Natural killer cell (primary cell): ENCODE measurements at regions not wholly inside any gene's neighbourhood (a gene's known extent, or its start where the extent isn't known, plus 50 kb on each side); places are given as distances from the start of the nearest gene placed in this dataset.
"Not testable (repeated sequence)": the region's sequence is repeated elsewhere in the genome, so short reads cannot be mapped to it uniquely, and the experiment has no call there.

Experiments used
- ATAC-seq, 3 donors: fragments of 150-1000 bp in 2 of 3; fragments of 200-7000 bp in 1 of 3; cut with Tn5 transposase; 1 replicate in 1 of 3; 2 replicates in 2 of 3; pipeline ENCODE4 v1.10.0; 2021; ENCODE audit warnings: mild to moderate bottlenecking in 2 of 3, moderate library complexity in 2 of 3
- DNase-seq, 2 donors: peaks; one replicate each; pipeline versions ENCODE4 v3.0.0 to v3.0.0-alpha.2; 2013 to 2021; ENCODE audit warnings: mixed read lengths in 1 of 2
- H3K27ac ChIP-seq: one replicate; pipeline ENCODE4 v1.5.1; 2013; ENCODE audit warnings: mild to moderate bottlenecking, low read length
- H3K27me3 ChIP-seq: one replicate; pipeline ENCODE4 v1.6.1; 2013; ENCODE audit warnings: low read length; ENCODE audit not compliant: control insufficient read depth, insufficient read depth
- H3K36me3 ChIP-seq: one replicate; pipeline ENCODE4 v1.6.1; 2013; ENCODE audit warnings: low read length; ENCODE audit not compliant: control insufficient read depth, insufficient read depth
- H3K4me1 ChIP-seq: one replicate; pipeline ENCODE4 v1.6.1; 2013; ENCODE audit warnings: low read length; ENCODE audit not compliant: control insufficient read depth, insufficient read depth
- H3K4me3 ChIP-seq: one replicate; pipeline ENCODE4 v1.5.1; 2013; ENCODE audit warnings: low read length
- H3K9me3 ChIP-seq: one replicate; pipeline ENCODE4 v1.6.1; 2013; ENCODE audit warnings: low read length; ENCODE audit not compliant: control insufficient read depth, insufficient read depth
- H3K27ac Mint-ChIP-seq, 2 donors: one replicate each; pipeline ENCODE4 v1.8.0; 2022; ENCODE audit warnings: mild to moderate bottlenecking in 2 of 2, mixed read lengths in 2 of 2, moderate library complexity in 1 of 2
- H3K27me3 Mint-ChIP-seq, 2 donors: one replicate each; pipeline ENCODE4 v1.8.0; 2022; ENCODE audit warnings: low read depth in 2 of 2, mixed read lengths in 2 of 2
- H3K36me3 Mint-ChIP-seq: one replicate; pipeline ENCODE4 v1.8.0; 2022; ENCODE audit warnings: mixed read lengths
- H3K4me1 Mint-ChIP-seq, 2 donors: one replicate each; pipeline ENCODE4 v1.8.0; 2022; ENCODE audit warnings: mixed read lengths in 2 of 2
- H3K4me3 Mint-ChIP-seq: one replicate; pipeline ENCODE4 v1.8.0; 2022; ENCODE audit warnings: mild to moderate bottlenecking, moderate library complexity, mixed read lengths
- H3K9me3 Mint-ChIP-seq, 2 donors: one replicate each; pipeline ENCODE4 v1.8.0; 2022; ENCODE audit warnings: mixed read lengths in 2 of 2
- WGBS: methylation state at CpG from one replicate; pipeline ENCODE4 v1.1.7; 2013; ENCODE audit warnings: missing lambda C conversion rate; ENCODE audit not compliant: insufficient coverage; 5-methylcytosine and 5-hydroxymethylcytosine counted together
- intact Hi-C: fragments of 100-400 bp; cut with micrococcal nuclease; formaldehyde crosslinking; loops from one replicate; pipeline ENCODE4 v1.14.2; 2022
- TF ChIP-seq, protein P1 (sequence below): fragments of 200-600 bp; IDR thresholded peaks from one replicate; pipeline ENCODE4 v1.8.0; 2022; ENCODE audit warnings: antibody characterized with exemption

DNA sequence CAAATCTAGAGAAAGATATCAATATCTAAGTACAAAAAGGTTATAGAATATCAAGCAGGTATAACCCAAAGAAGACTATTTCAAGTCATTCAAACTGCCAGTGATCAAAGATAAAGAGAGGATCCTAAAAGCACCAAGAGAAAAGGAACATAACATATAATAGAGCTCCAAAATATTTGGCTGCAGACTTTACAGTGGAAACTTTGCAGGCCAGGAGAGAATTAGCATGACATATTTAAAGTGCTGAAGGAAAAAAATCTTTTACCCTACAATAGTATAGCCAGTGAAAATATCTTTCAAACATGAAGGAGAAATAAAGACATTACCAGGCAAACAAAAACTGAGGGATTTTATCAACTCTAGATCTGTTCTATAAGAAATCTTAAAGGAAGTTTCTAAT, 254.3 kb upstream of the ARHGEF26 start:
- Mint-ChIP-seq H3K4me3 (no peak overlapping the region), H3K27me3 (no peaks in the 10 kb centered on the region), H3K9me3 (peaks cover 2 to 6% of the 10 kb centered on the region in 2 donors), H3K36me3 (no peaks in the 10 kb centered on the region), H3K27ac (no peak overlapping the region), H3K4me1 (no peaks in the 10 kb centered on the region)
- no peaks in the 10 kb centered on the region for H3K4me1 ChIP-seq
- intact Hi-C loops = no loop called here
- H3K27me3 ChIP-seq = no peaks in the 10 kb centered on the region
- H3K9me3 ChIP-seq = no peaks in the 10 kb centered on the region
- no peak overlapping the region for H3K4me3 ChIP-seq
- H3K36me3 ChIP-seq = no peaks in the 10 kb centered on the region
- ATAC-seq (no peak), DNase-seq (no peak)
- TF ChIP-seq, protein P1, sequence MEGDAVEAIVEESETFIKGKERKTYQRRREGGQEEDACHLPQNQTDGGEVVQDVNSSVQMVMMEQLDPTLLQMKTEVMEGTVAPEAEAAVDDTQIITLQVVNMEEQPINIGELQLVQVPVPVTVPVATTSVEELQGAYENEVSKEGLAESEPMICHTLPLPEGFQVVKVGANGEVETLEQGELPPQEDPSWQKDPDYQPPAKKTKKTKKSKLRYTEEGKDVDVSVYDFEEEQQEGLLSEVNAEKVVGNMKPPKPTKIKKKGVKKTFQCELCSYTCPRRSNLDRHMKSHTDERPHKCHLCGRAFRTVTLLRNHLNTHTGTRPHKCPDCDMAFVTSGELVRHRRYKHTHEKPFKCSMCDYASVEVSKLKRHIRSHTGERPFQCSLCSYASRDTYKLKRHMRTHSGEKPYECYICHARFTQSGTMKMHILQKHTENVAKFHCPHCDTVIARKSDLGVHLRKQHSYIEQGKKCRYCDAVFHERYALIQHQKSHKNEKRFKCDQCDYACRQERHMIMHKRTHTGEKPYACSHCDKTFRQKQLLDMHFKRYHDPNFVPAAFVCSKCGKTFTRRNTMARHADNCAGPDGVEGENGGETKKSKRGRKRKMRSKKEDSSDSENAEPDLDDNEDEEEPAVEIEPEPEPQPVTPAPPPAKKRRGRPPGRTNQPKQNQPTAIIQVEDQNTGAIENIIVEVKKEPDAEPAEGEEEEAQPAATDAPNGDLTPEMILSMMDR = no peak
- no peak overlapping the region for H3K27ac ChIP-seq

DNA sequence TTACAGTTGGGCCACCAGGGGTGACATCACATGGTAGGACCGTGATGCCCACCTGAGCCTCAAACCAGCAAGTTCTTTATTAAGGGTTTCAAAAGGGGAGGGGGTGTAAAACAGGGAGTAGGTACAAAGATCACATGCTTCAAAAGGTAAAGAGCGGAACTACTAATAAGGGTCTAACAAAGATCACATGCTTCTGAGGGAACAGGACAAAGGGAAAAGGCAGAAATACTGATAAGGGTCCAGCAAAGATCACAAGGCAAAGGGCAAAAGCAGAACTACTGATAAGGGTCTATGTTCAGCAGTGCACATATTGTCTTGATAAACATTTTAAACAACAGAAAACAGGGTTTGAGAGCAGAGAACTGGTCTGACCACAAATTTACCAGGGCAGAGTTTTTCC, 246.8 kb upstream of the ARHGEF26 start:
- ATAC-seq, H3K4me1 Mint-ChIP-seq, DNase-seq, H3K27ac Mint-ChIP-seq, H3K27me3 ChIP-seq, H3K9me3 ChIP-seq, H3K4me1 ChIP-seq, H3K4me3 Mint-ChIP-seq, intact Hi-C loops, H3K27ac ChIP-seq, H3K36me3 Mint-ChIP-seq, H3K4me3 ChIP-seq, H3K36me3 ChIP-seq, H3K27me3 Mint-ChIP-seq: not testable (repeated sequence)
- 96% methylated on average over 2 of the region's 2 CpGs for WGBS
- H3K9me3 Mint-ChIP-seq = peaks cover 12% of the 10 kb centered on the region in 2 donors

- ATAC-seq (no peak), DNase-seq (no peak)
- Mint-ChIP-seq H3K27ac (no peak overlapping the region), H3K36me3 (no peaks in the 10 kb centered on the region), H3K27me3 (no peaks in the 10 kb centered on the region), H3K4me1 (no peaks in the 10 kb centered on the region), H3K9me3 (peaks cover 0 to 2% of the 10 kb centered on the region in 2 donors), H3K4me3 (no peak overlapping the region)
- intact Hi-C loops = no loop called here
- Histone ChIP-seq H3K4me3 (no peak overlapping the region), H3K36me3 (no peaks in the 10 kb centered on the region), H3K4me1 (no peaks in the 10 kb centered on the region), H3K27ac (no peak overlapping the region), H3K9me3 (no peaks in the 10 kb centered on the region), H3K27me3 (no peaks in the 10 kb centered on the region)
- WGBS = 55% methylated on average over 1 of the region's 2 CpGs
- TF ChIP-seq, protein P1 = no peak
These were observed 240.7 kb upstream of the ARHGEF26 start for GRCh38 chr3:153880493-153880892.

DNA sequence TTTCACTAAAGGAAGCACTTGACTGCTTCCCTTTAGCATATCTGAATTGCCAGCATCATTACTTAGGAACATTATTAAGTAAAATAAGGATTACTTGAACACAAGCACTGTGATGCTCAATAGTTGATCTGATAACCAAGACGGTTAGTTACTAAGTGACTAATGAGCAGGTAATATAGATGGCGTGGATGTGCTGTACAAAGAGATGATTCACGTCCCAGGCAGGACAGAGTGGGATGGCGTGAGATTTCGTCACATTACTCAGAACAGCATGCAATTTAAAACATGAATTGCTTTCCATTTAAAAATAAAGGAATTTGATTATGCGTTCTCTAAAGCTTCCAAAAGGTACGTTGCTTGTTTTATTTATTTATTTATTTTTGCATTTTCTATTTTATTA, 240.0 kb upstream of the ARHGEF26 start:
- DNase-seq = no peak
- no peaks in the 10 kb centered on the region for H3K4me1 Mint-ChIP-seq
- H3K9me3 ChIP-seq = no peaks in the 10 kb centered on the region
- H3K36me3 ChIP-seq = no peaks in the 10 kb centered on the region
- no peaks in the 10 kb centered on the region for H3K36me3 Mint-ChIP-seq
- H3K27ac Mint-ChIP-seq = no peak overlapping the region
- no peak for ATAC-seq
- intact Hi-C loops = no loop called here
- H3K27me3 Mint-ChIP-seq = no peaks in the 10 kb centered on the region
- WGBS = 93% methylated on average over 5 of the region's 7 CpGs
- TF ChIP-seq, protein P1 = no peak
- H3K4me3 ChIP-seq = no peak overlapping the region
- H3K4me3 Mint-ChIP-seq = no peak overlapping the region
- no peaks in the 10 kb centered on the region for H3K27me3 ChIP-seq
- H3K9me3 Mint-ChIP-seq = no peaks in the 10 kb centered on the region
- H3K27ac ChIP-seq = no peak overlapping the region
- no peaks in the 10 kb centered on the region for H3K4me1 ChIP-seq
